Effector CD4-positive, alpha-beta T cell (primary cell): ENCODE measurements at regions not wholly inside any gene's neighbourhood (a gene's known extent, or its start where the extent isn't known, plus 50 kb on each side); places are given as distances from the start of the nearest gene placed in this dataset.

Experiments
- DNase-seq: peaks from one replicate; pipeline ENCODE4 v3.0.0-alpha.2; 2020

- no peak for DNase-seq
Observed at GRCh38 chr10:128222332-128222849, 96.2 kb upstream of the MKI67 start.

- DNase-seq, result no peak
Observed at GRCh38 chr10:128230401-128230800, 104.2 kb upstream of the MKI67 start.

DNA sequence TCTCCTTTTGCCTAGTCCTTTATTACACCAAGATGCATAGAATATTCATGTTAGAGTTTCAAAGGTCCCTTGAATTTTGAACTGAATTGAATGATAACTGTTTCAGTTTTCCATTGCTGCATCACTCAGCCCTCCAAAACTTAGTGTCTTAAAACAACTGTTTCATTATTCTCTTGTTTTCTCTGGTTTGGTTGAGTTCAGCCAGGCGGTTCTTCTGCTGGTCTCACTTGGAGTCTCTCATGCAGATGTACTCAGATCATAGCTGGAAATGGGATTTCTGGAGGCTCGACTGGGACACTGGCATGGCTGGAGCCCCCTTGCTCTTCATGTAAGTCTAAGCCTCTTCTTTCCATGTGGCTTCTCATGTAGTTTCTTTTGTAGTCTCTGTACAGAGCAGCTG lies 107.2 kb upstream of the MKI67 start:
- no peak for DNase-seq

- DNase-seq, result no peak
Observed at GRCh38 chr10:128237710-128238109, 111.5 kb upstream of the MKI67 start.

GRCh38 chr10:128241023-128241422 lies 114.8 kb upstream of the MKI67 start:
- no peak for DNase-seq

- no peak for DNase-seq
Observed at GRCh38 chr10:128242641-128243040, 116.4 kb upstream of the MKI67 start.

- no peak for DNase-seq
Observed at GRCh38 chr10:128245026-128245425, 118.8 kb upstream of the MKI67 start.

- no peak for DNase-seq
Observed at GRCh38 chr10:128247576-128247975, 121.4 kb upstream of the MKI67 start.

DNA sequence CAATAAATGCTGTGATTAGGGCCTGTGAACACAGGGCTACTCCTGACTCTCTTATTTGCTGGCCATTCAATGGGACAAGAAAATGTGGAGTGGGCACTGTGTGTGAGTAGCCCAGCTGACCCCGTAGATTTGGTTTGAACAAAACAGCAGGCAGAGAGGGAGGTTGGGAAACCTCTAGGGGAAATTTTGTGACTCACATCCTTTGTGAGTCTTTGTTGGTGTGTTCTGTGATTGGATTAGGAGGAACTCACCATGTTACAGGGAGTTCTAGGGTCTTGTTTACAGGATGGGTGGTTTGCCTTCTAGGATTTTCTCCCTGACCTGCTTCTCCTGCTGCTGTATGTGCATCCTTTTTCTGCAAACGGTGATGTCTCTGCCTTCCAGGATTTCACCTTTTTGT lies 128.3 kb upstream of the MKI67 start:
- DNase-seq, result no peak

DNA sequence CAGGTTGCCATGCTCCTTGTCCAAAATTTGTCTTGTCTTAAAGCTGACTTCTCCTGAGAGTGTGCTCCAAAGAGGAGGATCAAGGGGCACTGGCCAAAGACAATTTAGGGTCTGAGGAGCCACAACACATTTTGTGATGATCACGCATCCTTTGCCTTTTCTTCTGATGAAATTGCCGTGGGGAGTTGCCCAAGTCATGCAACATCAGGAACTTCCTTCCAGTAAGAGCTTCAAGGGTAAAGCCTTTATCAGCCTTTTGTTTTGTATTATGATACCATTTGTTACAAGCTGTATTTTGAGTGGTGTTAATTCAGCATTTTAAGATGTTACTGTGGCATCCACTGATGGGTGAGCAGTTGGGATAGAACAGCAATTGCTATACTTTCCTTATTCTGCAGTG lies 131.2 kb upstream of the MKI67 start:
- no peak for DNase-seq

GRCh38 chr10:128258421-128258976 lies 132.3 kb upstream of the MKI67 start:
- DNase-seq, result no peak

GRCh38 chr10:128263891-128264688 lies 137.9 kb upstream of the MKI67 start:
- peak; percentile 20 for DNase-seq

- no peak for DNase-seq
Observed at GRCh38 chr10:128265596-128265995, 139.4 kb upstream of the MKI67 start.

- DNase-seq, result no peak
Observed at GRCh38 chr10:128267581-128267980, 141.4 kb upstream of the MKI67 start.

- no peak for DNase-seq
Observed at GRCh38 chr10:128268015-128268722, 141.9 kb upstream of the MKI67 start.

DNA sequence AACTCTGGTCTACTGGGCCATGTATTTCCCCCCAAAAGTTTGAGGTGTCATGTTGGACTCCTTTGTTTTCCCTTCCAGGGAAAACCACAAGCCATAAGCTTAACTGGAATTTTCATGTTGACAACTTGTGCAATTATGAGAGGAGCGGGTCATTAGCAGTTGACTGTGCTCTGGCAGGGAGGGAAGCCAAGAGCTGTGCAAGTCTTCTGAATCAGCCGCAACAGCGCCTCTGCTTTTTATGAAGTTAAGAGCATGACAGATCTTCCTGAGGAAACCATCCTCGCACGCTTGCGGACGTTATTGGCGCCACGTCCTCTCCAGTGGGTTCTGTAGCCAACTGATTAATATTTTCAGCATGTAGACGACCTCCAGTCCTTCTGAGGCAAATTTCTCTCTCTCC lies 148.7 kb upstream of the MKI67 start:
- DNase-seq, result no peak

DNA sequence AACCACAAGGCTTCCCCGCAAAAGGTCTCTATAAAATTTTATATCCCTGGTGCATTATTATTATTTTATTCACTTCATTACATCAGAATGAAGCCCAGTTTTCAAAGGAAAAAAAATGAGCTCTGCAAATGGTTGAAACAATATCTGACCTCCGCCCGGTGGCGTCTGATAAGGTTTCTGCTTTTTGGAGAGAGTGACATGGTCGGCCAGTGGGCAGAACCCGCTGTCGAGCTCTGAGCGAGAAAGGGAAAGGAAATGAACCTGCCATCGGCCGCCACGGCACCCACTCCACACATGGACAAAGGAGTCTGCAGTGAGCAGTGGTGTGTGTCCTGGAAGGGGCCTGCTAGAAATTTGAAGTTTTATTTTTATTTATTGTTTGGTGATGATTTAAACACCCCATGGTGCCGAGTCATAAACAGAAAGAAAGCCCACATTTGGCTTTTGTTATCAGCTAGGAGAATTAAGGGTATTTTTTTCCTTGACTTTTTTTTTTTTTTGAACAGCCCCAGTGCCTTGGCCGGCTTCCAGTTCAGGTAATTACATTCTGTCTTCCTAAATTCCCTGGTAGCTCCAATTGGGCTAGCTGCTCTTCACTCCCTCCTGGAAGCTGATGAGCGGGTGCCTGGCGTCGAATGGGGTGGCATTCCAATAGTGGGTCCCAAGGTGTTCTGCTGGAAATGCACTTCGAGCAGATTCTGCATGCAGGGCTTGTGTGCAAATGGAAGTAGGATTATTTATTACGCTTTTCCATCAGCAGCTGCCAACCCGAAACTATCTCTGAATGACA lies 149.4 kb upstream of the MKI67 start:
- DNase-seq, result no peak

- DNase-seq, result no peak
Observed at GRCh38 chr10:128277267-128277840, 151.1 kb upstream of the MKI67 start.

DNA sequence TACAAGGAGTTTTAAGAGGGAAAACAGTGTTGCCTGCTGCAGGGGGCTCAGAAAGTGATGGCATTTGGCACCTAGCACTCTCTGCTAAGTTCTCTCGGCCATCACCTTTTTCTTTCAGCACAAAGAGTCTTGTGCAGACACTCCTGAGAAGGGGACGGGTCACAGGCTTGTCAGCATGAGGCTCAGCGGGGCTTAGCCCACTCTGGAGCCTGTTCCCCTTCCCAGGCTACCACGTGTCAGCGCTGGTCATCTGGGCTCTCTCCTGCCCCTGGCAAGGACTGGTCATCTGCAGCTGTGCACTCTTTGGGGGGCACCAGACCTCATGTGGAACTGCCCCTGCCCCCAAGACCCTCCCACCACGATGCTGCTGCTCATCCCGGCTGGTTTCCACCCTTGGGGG lies 152.1 kb upstream of the MKI67 start:
- DNase-seq, result no peak

- no peak for DNase-seq
Observed at GRCh38 chr10:128280271-128280670, 154.0 kb upstream of the MKI67 start.

DNA sequence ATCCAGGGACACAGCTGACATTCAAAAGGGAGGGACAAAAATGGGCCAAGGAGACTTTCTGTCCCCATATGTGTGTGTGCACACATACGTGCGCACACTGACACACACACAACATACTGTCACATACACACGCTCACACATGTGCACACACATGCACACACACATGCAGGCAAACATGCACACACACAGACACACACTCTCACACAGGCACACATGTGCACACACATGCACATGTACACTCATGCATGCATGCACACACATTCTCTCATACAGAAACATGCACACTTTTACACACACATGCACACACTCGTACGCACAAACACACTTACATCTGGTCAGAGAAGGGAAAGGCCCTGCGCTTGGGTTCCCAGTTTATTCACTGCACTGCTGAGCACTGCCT lies 155.1 kb upstream of the MKI67 start:
- DNase-seq, result no peak

DNA sequence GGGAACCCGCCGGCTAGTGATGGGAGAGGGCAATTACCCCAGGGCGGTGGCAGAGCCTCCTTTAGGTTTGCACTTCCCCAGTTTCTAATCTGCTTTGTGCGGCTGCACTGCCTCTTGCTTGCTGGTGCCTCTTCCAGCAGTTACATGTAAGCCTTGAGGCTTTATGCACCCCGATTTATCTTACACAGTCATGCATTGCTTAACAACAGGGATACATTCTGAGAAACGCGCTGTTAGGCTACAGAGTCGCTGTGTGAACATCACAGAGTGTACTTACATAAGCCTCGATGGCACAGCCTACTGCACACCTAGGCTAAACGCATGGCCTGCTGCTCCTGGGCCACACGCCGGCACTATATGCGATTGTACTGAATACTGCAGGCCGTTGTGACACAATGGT lies 155.6 kb upstream of the MKI67 start:
- DNase-seq, result no peak
